Duodenal mucosa (tissue), 2 donors: ENCODE measurements at regions not wholly inside any gene's neighbourhood (a gene's known extent, or its start where the extent isn't known, plus 50 kb on each side); places are given as distances from the start of the nearest gene placed in this dataset.

Experiments
- H3K27ac ChIP-seq: one replicate; pipeline ENCODE4 v1.7.0; 2013; ENCODE audit warnings: low read depth, low read length
- H3K27me3 ChIP-seq, 2 donors: one replicate each; pipeline ENCODE4 v1.7.0; 2013; ENCODE audit warnings: low read length in 2 of 2, control low read depth in 1 of 2; ENCODE audit not compliant: insufficient read depth in 2 of 2, control insufficient read depth in 1 of 2
- H3K36me3 ChIP-seq, 2 donors: one replicate each; pipeline ENCODE4 v1.7.0; 2013; ENCODE audit warnings: low read length in 2 of 2, control low read depth in 1 of 2; ENCODE audit not compliant: insufficient read depth in 2 of 2, control insufficient read depth in 1 of 2
- H3K4me1 ChIP-seq, 2 donors: one replicate each; pipeline ENCODE4 v1.7.0; 2013; ENCODE audit warnings: low read length in 2 of 2, control low read depth in 1 of 2; ENCODE audit not compliant: insufficient read depth in 2 of 2, control insufficient read depth in 1 of 2
- H3K4me3 ChIP-seq, 2 donors: one replicate each; pipeline ENCODE4 v1.7.0; 2013; ENCODE audit warnings: low read length in 2 of 2, low read depth in 1 of 2
- H3K9ac ChIP-seq, 2 donors: one replicate each; pipeline ENCODE4 v1.7.0; 2013; ENCODE audit warnings: low read length in 2 of 2, low read depth in 1 of 2
- H3K9me3 ChIP-seq, 2 donors: one replicate each; pipeline ENCODE4 v1.7.0; 2013; ENCODE audit warnings: low read length in 2 of 2, control low read depth in 1 of 2; ENCODE audit not compliant: control insufficient read depth in 1 of 2

- no peak overlapping the region for H3K4me3 ChIP-seq
- H3K36me3 ChIP-seq: no peaks in the 10 kb centered on the region
- H3K9me3 ChIP-seq: no peaks in the 10 kb centered on the region
- no peaks in the 10 kb centered on the region for H3K4me1 ChIP-seq
- H3K27ac ChIP-seq: no peak overlapping the region
- no peaks in the 10 kb centered on the region for H3K27me3 ChIP-seq
- H3K9ac ChIP-seq: no peak overlapping the region
Observed at GRCh38 chr2:144858211-144858610, 338.3 kb upstream of the ZEB2 start.

GRCh38 chr2:144854596-144854995, 334.7 kb upstream of the ZEB2 start:
- Histone ChIP-seq H3K4me1 (no peaks in the 10 kb centered on the region), H3K27ac (no peak overlapping the region), H3K9ac (no peak overlapping the region), H3K9me3 (no peaks in the 10 kb centered on the region), H3K4me3 (no peak overlapping the region), H3K27me3 (no peaks in the 10 kb centered on the region), H3K36me3 (no peaks in the 10 kb centered on the region)

- no peak overlapping the region for H3K9ac ChIP-seq
- no peaks in the 10 kb centered on the region for H3K4me1 ChIP-seq
- no peaks in the 10 kb centered on the region for H3K27me3 ChIP-seq
- H3K4me3 ChIP-seq: no peak overlapping the region
- H3K9me3 ChIP-seq: no peaks in the 10 kb centered on the region
- no peaks in the 10 kb centered on the region for H3K36me3 ChIP-seq
- no peak overlapping the region for H3K27ac ChIP-seq
Observed at GRCh38 chr2:144849612-144850011, 329.7 kb upstream of the ZEB2 start.

- Histone ChIP-seq H3K36me3 (no peaks in the 10 kb centered on the region), H3K27me3 (no peaks in the 10 kb centered on the region), H3K9ac (no peak overlapping the region), H3K4me1 (no peaks in the 10 kb centered on the region), H3K27ac (no peak overlapping the region), H3K9me3 (no peaks in the 10 kb centered on the region), H3K4me3 (no peak overlapping the region)
Observed at GRCh38 chr2:144848423-144848822, 328.5 kb upstream of the ZEB2 start.

GRCh38 chr2:144847347-144848080, 327.6 kb upstream of the ZEB2 start:
- Histone ChIP-seq H3K4me1 (no peaks in the 10 kb centered on the region), H3K27ac (no peak overlapping the region), H3K36me3 (no peaks in the 10 kb centered on the region), H3K4me3 (no peak overlapping the region), H3K9ac (no peak overlapping the region), H3K27me3 (no peaks in the 10 kb centered on the region), H3K9me3 (no peaks in the 10 kb centered on the region)

GRCh38 chr2:144836635-144837350, 316.9 kb upstream of the ZEB2 start:
- H3K4me3 ChIP-seq: no peak overlapping the region
- H3K27ac ChIP-seq: no peak overlapping the region
- H3K9ac ChIP-seq: no peak overlapping the region
- no peaks in the 10 kb centered on the region for H3K9me3 ChIP-seq
- H3K4me1 ChIP-seq: no peaks in the 10 kb centered on the region
- H3K27me3 ChIP-seq: no peaks in the 10 kb centered on the region
- no peaks in the 10 kb centered on the region for H3K36me3 ChIP-seq

GRCh38 chr2:144835634-144836350, 315.9 kb upstream of the ZEB2 start:
- Histone ChIP-seq H3K27me3 (no peaks in the 10 kb centered on the region), H3K9ac (no peak overlapping the region), H3K4me1 (no peaks in the 10 kb centered on the region), H3K27ac (no peak overlapping the region), H3K4me3 (no peak overlapping the region), H3K36me3 (no peaks in the 10 kb centered on the region), H3K9me3 (no peaks in the 10 kb centered on the region)

- Histone ChIP-seq H3K9ac (no peak overlapping the region), H3K27me3 (no peaks in the 10 kb centered on the region), H3K4me3 (no peak overlapping the region), H3K27ac (no peak overlapping the region), H3K4me1 (no peaks in the 10 kb centered on the region), H3K36me3 (no peaks in the 10 kb centered on the region), H3K9me3 (no peaks in the 10 kb centered on the region)
Observed at GRCh38 chr2:144834998-144835633, 315.2 kb upstream of the ZEB2 start.

- Histone ChIP-seq H3K27ac (no peak overlapping the region), H3K4me1 (no peaks in the 10 kb centered on the region), H3K36me3 (no peaks in the 10 kb centered on the region), H3K9me3 (no peaks in the 10 kb centered on the region), H3K27me3 (no peaks in the 10 kb centered on the region), H3K4me3 (no peak overlapping the region), H3K9ac (no peak overlapping the region)
Observed at GRCh38 chr2:144834363-144834762, 314.4 kb upstream of the ZEB2 start.
